ENCODE measurements at regions not wholly inside any gene's neighbourhood (a gene's known extent, or its start where the extent isn't known, plus 50 kb on each side); places are given as distances from the start of the nearest gene placed in this dataset.

- TF ChIP-seq CTCF (optimal IDR thresholded peaks at IDR 0.05 in 1 of 3, IDR thresholded peaks at IDR 0.05 in 1 of 3, conservative IDR thresholded peaks at IDR 0.05 in 1 of 3; ENCODE audit: extremely low read depth in 1 of 3, insufficient read depth in 2 of 3, low read length in 3 of 3) = no peak
- TF ChIP-seq EZH2 (IDR thresholded peaks at IDR 0.05; ENCODE audit: low read length) = no peak
Observed at GRCh38 chr2:139686205-139686604, 906.0 kb upstream of the NXPH2 start.
